ENCODE measurements at regions not wholly inside any gene's neighbourhood (a gene's known extent, or its start where the extent isn't known, plus 50 kb on each side); places are given as distances from the start of the nearest gene placed in this dataset.
"Not testable (repeated sequence)": the region's sequence is repeated elsewhere in the genome, so short reads cannot be mapped to it uniquely, and the experiment has no call there.

- DNase-seq (ENCODE audit: low read depth, low spot score): no peak
Observed at GRCh38 chr1:221515496-221515895, 226.4 kb downstream of the DUSP10 start.

- DNase-seq (ENCODE audit: low read depth, low spot score): no peak
Observed at GRCh38 chr1:221517961-221518360, 223.9 kb downstream of the DUSP10 start.

- no peak for DNase-seq (ENCODE audit: low read depth, low spot score)
Observed at GRCh38 chr1:221520250-221520649, 221.6 kb downstream of the DUSP10 start.

GRCh38 chr1:221521686-221522085 lies 220.2 kb downstream of the DUSP10 start:
- no peak for DNase-seq (ENCODE audit: low read depth, low spot score)

- no peak for DNase-seq (ENCODE audit: low read depth, low spot score)
Observed at GRCh38 chr1:221522529-221522940, 219.4 kb downstream of the DUSP10 start.

- no peak for DNase-seq (ENCODE audit: low read depth, low spot score)
Observed at GRCh38 chr1:221525749-221526148, 216.1 kb downstream of the DUSP10 start.

DNA sequence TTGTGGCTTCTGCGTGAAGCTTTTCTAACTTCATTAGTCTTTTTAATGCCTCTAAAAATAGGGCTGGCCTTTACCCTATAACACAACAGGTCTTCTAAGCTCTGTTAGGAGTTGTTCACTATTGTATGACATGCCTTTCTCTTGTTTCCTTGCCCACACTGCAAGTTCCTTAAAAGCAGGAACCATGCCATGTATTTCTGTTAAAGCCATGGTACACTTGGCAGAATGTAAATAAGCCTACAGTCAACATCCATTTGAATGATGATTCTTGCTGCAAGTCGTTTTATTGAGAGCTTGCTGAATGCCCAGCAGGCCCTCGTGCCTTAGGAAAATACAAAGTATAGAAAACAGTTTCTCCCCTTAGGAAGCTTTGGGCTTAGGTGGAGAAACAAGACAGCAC lies 214.6 kb downstream of the DUSP10 start:
- DNase-seq (ENCODE audit: low read depth, low spot score): no peak

DNA sequence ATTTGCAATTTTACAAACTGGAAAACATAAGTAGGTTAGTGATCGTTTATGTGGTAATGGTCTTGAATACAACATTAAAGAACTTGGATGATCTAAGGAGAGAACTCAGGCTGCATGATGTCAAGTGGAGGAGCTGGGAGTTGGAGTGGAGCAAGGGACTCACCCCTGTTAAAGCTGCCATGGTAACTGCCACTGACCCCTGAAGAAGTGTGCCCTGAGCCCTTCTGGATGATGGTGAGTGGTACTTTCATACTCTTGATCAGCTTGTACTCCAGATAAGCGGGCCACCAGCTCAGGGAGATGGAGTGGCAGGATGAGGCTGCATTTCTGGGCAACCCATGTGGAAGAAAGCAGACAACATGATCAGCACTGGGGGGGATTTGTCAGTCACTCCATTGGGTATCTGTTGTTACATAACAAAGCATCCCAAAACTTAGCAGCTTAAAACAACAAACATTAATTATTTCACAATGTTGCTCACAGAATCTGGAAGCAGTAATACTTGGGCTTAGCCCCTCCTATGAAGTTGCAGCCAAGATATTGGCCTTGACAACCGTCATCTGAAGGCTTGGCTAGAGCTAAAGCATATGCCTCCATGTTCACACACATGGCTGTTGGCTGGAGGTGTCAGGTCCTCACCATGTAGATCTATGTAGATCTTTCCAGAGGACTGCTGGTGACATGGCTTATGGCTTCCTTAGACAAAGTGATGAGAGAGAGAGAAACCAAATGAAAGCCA lies 213.8 kb downstream of the DUSP10 start:
- DNase-seq (ENCODE audit: low read depth, low spot score): no peak

DNA sequence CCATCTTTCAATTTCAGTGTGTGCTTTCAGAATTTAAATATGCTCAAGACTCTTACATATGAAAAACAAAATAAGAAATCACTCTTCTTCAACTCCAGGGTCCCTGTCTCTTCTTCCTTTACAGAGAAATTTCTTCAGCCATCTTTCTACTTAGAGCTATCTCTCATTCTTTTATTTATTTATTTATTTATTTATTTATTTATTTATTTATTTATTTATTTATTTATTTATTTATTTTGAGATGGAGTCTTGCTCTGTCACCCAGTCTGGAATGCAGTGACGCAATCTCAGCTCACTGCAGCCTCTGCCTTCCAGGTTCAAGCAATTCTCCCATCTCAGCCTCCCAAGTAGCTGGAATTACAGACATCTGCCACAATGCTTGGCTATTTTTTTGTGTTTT lies 211.7 kb downstream of the DUSP10 start:
- not testable (repeated sequence) for DNase-seq (ENCODE audit: low read depth, low spot score)

GRCh38 chr1:221530791-221531190 lies 211.1 kb downstream of the DUSP10 start:
- DNase-seq (ENCODE audit: low read depth, low spot score): no peak

DNA sequence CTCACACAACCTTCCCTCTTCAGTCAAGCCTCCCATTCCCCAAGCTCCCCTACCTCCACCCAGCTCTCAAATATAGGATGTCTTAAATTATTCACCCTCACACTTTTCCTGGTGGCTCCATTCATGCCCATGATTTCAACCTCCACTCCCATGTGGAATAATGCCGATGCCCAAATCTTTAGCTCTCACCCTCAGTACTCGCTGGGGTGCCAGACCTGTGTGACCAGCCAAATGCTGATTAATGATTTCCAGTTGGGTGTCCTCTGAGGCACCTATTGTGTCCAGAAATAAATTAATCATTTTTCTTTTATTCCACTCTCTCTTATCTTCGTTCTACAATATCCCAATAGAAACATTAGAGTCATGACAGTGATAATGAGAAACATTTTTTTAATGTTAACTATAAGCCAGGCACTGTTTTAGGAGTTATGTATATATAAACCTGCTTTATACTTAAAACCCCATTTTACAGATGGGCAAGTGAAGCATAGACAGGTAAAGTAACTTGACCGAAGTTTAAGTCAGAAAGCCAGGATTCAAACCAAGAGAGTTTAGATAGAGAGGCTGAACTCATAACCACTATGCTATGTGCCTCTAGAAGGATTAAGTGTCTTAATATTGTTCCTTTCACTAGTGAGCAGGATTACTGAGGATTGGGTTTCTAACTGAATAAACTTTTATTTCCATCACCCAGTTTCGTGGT lies 209.7 kb downstream of the DUSP10 start:
- DNase-seq (ENCODE audit: low read depth, low spot score): no peak

- no peak for DNase-seq (ENCODE audit: low read depth, low spot score)
Observed at GRCh38 chr1:221541296-221541695, 200.6 kb downstream of the DUSP10 start.

GRCh38 chr1:221543529-221544120 lies 198.3 kb downstream of the DUSP10 start:
- no peak for DNase-seq (ENCODE audit: low read depth, low spot score)

DNA sequence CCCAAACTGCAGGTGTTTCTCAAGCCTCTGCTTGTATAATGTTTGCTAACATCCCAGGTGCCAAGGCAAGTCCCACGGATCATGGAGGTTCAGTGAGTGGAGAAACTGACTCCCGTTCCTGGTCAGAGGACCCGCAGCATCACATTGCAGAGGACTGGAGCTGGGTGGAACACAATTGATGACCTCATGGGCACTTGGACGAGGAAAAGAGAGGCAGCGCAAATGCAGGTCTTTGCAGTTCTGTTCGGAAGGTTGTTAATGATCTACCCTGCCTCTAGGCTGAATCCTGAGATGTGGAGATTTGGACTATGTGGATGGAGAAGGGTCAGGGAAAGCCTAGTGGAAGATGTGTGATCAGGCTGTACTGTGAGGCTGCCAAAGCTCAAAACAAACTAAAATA lies 192.9 kb downstream of the DUSP10 start:
- DNase-seq (ENCODE audit: low read depth, low spot score): no peak

- no peak for DNase-seq (ENCODE audit: low read depth, low spot score)
Observed at GRCh38 chr1:221549815-221550214, 192.1 kb downstream of the DUSP10 start.

- not testable (repeated sequence) for DNase-seq (ENCODE audit: low read depth, low spot score)
Observed at GRCh38 chr1:221552792-221553191, 189.1 kb downstream of the DUSP10 start.

DNA sequence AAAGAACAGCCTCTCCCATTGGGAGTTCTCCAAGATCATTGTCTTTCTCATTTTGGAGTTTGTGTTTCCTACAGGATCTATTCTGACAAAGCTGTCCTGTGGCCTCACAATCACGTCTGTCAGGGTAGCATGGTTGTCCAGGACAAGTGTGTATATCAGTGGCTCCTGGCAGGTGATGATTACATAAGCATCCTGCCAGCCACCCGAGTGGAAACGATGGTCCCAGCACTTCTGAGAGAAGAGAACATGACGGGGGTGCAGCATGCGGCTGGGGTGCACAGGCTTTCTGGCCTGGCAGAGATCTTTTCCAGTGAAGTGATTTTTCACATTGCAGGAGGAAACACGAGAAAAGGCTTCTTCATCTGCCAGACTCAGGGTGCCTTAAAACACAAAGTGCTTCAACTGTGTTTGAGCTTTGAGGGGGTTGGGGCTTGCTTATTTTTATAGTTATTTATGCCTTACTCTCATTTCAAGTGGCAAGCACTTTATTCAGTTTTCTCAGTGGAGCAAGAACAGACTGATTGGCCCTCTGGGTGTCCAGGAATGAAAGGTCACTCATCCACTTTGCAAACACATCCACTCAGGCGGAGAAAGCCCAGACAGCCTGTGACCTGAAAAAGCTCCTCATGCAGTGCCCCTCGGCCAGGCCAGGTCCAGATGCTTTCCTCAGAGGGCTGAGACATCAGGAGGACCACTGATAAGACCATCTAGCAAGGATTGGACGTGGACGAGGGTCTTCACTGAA lies 186.0 kb downstream of the DUSP10 start:
- no peak for DNase-seq (ENCODE audit: low read depth, low spot score)

- DNase-seq (ENCODE audit: low read depth, low spot score): no peak
Observed at GRCh38 chr1:221556435-221556834, 185.5 kb downstream of the DUSP10 start.

DNA sequence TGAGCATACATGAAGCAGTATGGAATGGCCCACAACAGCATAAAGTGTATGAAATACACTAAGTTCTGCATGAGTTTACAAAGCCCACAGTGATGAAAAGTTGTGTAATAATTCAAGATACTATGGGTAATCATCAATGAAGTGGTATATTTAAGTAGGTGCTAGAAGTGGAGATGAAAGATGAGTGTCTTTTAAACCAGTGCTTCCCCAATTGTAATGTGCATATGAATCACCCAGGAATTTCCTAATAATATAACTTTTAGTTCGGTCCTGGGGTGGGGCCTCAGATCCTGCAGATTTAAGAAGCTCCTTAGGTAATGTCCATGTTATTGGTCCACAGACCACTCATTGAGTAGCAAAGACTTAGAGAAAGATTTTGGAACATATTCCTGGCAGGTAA lies 184.9 kb downstream of the DUSP10 start:
- DNase-seq (ENCODE audit: low read depth, low spot score): no peak

GRCh38 chr1:221558396-221558795 lies 183.5 kb downstream of the DUSP10 start:
- DNase-seq (ENCODE audit: low read depth, low spot score): no peak

GRCh38 chr1:221559911-221560310 lies 182.0 kb downstream of the DUSP10 start:
- DNase-seq (ENCODE audit: low read depth, low spot score): no peak
